ENCODE measurements at regions not wholly inside any gene's neighbourhood (a gene's known extent, or its start where the extent isn't known, plus 50 kb on each side); places are given as distances from the start of the nearest gene placed in this dataset.

- TF ChIP-seq, protein P1, sequence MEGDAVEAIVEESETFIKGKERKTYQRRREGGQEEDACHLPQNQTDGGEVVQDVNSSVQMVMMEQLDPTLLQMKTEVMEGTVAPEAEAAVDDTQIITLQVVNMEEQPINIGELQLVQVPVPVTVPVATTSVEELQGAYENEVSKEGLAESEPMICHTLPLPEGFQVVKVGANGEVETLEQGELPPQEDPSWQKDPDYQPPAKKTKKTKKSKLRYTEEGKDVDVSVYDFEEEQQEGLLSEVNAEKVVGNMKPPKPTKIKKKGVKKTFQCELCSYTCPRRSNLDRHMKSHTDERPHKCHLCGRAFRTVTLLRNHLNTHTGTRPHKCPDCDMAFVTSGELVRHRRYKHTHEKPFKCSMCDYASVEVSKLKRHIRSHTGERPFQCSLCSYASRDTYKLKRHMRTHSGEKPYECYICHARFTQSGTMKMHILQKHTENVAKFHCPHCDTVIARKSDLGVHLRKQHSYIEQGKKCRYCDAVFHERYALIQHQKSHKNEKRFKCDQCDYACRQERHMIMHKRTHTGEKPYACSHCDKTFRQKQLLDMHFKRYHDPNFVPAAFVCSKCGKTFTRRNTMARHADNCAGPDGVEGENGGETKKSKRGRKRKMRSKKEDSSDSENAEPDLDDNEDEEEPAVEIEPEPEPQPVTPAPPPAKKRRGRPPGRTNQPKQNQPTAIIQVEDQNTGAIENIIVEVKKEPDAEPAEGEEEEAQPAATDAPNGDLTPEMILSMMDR (IDR thresholded peaks at IDR 0.05; ENCODE audit: low read depth, low read length, missing control alignments) = no peak
- H3K4me3 ChIP-seq (ENCODE audit: low read depth, low read length) = no peak overlapping the region
- in situ Hi-C loops (cut with HindIII; ENCODE audit: low sequenced_read_pairs) = no loop called here
- DNase-seq (ENCODE audit: low read depth) = no peak
These were observed 87.6 kb upstream of the ACP3 start for GRCh38 chr3:132229641-132230040.

GRCh38 chr3:132230156-132231000 lies 86.8 kb upstream of the ACP3 start:
- in situ Hi-C loops (cut with HindIII; ENCODE audit: low sequenced_read_pairs) = no loop called here
- TF ChIP-seq, protein P1 (IDR thresholded peaks at IDR 0.05; ENCODE audit: low read depth, low read length, missing control alignments) = no peak
- H3K4me3 ChIP-seq (ENCODE audit: low read depth, low read length) = no peak overlapping the region
- DNase-seq (ENCODE audit: low read depth) = no peak

GRCh38 chr3:132231633-132232032 lies 85.6 kb upstream of the ACP3 start:
- TF ChIP-seq, protein P1 (IDR thresholded peaks at IDR 0.05; ENCODE audit: low read depth, low read length, missing control alignments) = no peak
- H3K4me3 ChIP-seq (ENCODE audit: low read depth, low read length) = no peak overlapping the region
- in situ Hi-C loops (cut with HindIII; ENCODE audit: low sequenced_read_pairs) = no loop called here
- no peak for DNase-seq (ENCODE audit: low read depth)

DNA sequence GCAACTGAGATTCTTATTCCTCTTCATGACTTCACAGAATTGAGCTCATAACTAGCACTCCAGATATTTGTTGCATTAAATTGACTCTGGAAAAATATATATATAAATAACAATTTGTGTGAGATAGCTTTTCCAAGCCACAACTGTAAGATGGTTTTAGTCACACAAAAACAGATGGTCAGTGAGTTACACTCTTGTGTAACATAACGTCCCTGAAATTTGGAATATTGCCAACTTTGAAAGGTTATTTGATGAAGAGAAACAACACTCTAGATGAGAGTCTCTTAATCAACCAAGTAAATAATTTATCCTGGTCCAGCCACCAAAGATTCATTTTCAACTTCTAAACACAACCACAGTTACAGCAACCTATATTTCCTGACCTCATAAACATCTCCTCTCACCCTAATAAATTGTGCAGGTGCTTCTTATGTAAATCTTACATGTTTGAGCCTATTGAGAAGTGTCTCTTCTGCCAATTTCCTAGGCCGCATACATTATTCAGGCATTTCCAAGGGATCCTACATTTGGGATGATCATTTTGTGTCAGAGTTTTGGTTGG lies 84.9 kb upstream of the ACP3 start:
- TF ChIP-seq, protein P1 (IDR thresholded peaks at IDR 0.05; ENCODE audit: low read depth, low read length, missing control alignments) = no peak

DNA sequence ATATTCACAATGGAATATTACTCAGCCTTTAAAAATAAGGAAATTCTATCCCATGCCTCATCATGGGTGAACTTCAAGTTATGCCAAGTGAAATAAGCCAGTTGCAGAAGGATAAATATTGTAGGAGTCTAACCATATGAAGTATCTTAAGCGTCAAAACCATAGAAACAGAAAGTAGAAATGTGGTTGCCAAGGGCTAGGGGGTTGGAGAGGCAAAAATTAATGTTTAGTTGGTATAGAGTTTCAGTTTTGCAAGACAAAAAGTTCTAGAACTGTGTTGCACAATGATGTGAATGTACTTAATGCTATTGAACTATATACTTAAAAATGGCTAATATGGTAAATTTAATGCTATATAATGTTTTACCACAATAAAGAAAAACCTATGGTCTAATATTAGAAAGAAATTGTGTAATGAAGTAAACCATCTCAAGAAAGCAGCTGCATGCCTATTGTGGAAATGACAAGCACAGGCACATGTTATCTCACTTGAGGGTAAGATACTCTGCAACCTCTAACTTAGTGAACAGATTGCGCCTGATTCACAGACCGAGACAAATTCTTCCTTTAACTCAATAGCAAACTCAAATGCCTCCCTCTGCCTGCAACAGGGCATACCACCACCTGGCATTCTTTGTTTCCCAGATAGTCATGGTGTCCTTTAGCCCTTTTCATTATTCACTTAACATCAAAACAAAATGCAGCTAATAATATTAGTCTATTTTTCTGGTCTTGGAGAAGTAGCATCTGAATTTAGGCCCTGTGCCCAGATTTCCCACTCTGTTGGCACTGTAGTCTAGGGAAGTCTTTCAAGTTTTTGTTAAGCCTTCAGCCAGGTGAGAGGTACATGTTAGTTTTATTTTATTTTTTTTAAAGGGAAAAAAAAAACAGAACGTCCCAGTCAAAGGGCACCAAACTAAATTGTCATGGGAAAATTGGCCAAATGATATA lies 80.2 kb upstream of the ACP3 start:
- TF ChIP-seq, protein P1 (IDR thresholded peaks at IDR 0.05; ENCODE audit: low read depth, low read length, missing control alignments) = no peak
- H3K4me3 ChIP-seq (ENCODE audit: low read depth, low read length) = no peak overlapping the region
- no peak for DNase-seq (ENCODE audit: low read depth)
- in situ Hi-C loops (cut with HindIII; ENCODE audit: low sequenced_read_pairs) = no loop called here

More for the DNA sequence above, 84.9 kb upstream of the ACP3 start:
- no peak for DNase-seq (ENCODE audit: low read depth)
- H3K4me3 ChIP-seq (ENCODE audit: low read depth, low read length) = no peak overlapping the region
- in situ Hi-C loops (cut with HindIII; ENCODE audit: low sequenced_read_pairs) = no loop called here

DNA sequence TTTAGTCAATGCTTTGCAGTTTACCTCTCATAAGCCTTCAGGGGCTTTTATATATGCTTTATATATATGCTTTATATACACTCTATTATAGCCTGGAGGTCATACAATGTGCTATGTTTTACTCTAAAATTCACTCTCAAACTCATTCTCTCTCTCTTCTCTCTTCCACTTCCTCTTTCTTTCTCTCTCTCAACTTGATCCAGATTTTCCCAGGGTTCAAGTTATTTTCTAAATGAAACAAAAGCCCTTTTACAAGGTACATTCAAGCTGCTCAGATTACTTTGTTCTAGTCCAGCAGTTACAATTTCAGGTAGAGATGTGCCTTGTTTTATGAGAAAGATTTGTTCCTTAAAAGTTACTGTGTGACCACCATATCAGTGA lies 79.6 kb upstream of the ACP3 start:
- H3K4me3 ChIP-seq (ENCODE audit: low read depth, low read length) = no peak overlapping the region
- in situ Hi-C loops (cut with HindIII; ENCODE audit: low sequenced_read_pairs) = no loop called here
- TF ChIP-seq, protein P1 (IDR thresholded peaks at IDR 0.05; ENCODE audit: low read depth, low read length, missing control alignments) = no peak
- no peak for DNase-seq (ENCODE audit: low read depth)

All from astrocyte of the cerebellum (primary cell).